HG03175 (cell line): ENCODE measurements at regions not wholly inside any gene's neighbourhood (a gene's known extent, or its start where the extent isn't known, plus 50 kb on each side); places are given as distances from the start of the nearest gene placed in this dataset.

Source experiments
- ATAC-seq: cut with Tn5 transposase; IDR thresholded peaks from one replicate; pipeline ENCODE4 v1.9.1; 2021; ENCODE audit warnings: mild to moderate bottlenecking, moderate library complexity; ENCODE audit not compliant: unreplicated experiment

- no peak for ATAC-seq
These were observed 235.4 kb downstream of the HDGFL1 start for GRCh38 chr6:22804620-22805261.

DNA sequence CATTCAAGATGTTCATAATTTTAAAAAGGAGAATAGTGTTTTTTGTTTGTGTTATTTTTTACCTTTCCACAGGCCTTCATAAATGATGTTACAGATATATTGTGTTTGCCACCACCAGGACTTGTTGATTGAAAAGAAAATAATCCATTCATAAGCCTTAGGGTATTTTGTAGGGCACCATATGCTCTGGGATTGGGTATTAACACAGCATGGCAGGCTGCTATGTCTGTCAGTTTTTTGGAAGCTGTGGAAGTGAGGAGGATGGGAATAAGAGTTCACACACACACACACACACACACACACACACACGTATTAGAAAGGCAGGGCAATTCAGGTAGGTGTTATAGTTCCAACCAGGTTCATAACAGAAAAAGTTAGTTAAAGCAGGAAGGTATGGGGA, 237.9 kb downstream of the HDGFL1 start:
- no peak for ATAC-seq

GRCh38 chr6:22807818-22808217, 238.5 kb downstream of the HDGFL1 start:
- no peak for ATAC-seq

GRCh38 chr6:22808466-22808865, 239.1 kb downstream of the HDGFL1 start:
- ATAC-seq: no peak

DNA sequence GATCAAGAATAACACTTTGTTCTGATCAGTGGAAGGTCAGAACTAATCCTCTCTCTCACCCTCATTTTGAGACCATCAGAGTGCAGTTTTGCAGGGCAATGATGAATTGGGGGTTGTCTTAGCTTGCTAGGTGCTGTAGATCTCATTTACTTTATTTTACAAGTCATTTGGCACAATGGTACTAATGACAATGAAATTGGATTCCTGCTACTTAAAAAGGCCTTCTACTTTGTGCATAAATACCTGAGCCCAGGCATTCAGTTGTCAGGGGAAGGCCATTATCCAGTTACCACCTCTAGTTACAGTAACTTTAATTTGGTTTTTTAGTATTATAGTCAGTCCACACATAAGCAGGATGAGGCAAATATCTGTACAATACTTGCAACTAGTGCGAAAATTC, 240.0 kb downstream of the HDGFL1 start:
- ATAC-seq: no peak

- ATAC-seq: no peak
These were observed 249.8 kb downstream of the HDGFL1 start for GRCh38 chr6:22819209-22819608.

DNA sequence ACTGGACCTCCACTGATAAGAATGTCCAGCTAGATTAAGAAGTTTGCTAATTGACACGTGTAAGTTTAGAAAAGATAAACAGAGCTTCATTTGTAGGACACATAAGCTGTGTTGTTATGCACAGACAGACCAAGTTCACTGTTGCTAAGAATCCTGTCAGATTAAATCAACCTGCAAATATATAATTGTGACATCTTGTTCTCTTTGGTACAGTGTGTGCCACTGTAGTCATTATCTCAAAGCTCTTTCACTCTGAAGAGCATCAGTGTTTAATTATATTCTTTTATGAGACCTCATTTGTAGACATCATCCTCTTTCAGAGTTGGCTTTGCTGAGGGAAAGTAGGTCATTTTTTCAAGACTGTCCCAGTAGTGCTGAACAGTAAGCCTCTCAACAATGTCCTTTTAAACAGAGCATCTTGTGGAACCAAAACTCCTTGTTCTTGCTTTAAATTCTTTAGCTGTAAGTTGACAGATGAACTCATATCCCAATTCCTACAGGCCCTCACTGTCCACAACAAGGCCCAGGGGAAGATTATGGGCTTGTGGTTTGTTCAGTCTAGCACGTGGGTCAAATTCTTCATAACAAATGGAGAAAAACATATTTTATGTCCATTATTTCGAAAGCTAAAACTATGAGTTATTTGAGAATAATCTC, 252.4 kb downstream of the HDGFL1 start:
- ATAC-seq: no peak

DNA sequence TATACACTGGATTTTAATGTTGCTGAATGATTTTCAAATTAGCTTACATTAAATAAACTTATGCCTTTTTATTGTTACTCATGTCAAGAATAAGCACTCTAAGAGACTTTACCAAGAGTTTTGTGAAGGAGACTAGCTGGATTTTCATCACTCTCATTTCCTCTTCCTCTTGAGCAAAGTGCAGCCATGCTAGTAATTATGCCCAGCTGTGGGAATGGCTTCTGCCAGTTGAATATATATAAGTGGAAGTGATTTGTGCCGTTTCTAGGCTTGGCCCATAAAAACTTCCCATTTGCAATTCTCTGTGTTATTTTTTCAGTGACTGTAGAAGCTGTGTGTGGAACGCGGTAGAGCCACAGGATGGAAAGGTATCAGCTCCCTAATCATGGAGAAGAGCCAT, 255.8 kb downstream of the HDGFL1 start:
- ATAC-seq: no peak

- no peak for ATAC-seq
These were observed 257.6 kb downstream of the HDGFL1 start for GRCh38 chr6:22826961-22827360.

GRCh38 chr6:22827760-22828159, 258.4 kb downstream of the HDGFL1 start:
- no peak for ATAC-seq

DNA sequence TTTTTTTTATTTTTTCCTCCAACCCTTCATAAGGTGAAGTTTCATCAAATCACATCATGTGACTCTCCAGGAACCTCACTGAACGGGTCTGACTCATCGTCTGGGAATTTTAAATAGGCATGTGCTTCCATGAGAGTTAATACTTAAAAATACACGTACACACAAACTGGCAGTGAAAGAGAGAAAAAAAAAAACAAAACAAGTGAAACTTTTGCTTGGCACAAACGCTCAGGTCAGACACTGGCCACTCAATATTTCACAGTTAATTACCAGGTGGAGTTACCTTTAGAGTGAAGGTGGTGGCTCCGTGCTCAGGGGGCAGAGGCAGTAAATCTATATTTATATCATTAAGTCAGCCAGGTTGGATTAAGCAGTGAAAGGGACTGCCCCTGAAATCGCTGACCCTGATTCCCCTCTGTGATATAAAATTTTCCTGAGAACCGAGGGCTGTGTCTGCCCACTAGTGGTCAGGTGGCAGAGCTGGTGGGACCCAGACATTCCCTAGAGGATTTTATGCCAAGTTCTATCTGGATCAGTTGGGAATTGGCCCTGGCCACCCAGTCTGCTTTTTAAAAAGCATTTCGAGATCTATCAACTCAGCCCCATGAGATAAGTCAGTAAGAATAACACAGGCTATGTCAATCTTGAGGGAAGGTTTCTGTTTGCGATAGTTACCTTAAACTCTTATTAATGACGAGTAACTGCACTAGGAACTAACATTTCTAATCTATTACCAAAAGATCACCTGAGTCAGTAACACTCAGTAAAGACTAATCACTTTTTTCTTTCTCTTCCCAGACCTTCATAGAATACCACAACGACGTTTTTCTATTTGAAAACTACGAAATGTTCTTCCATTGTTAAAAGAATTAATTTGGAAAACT, 259.1 kb downstream of the HDGFL1 start:
- no peak for ATAC-seq

DNA sequence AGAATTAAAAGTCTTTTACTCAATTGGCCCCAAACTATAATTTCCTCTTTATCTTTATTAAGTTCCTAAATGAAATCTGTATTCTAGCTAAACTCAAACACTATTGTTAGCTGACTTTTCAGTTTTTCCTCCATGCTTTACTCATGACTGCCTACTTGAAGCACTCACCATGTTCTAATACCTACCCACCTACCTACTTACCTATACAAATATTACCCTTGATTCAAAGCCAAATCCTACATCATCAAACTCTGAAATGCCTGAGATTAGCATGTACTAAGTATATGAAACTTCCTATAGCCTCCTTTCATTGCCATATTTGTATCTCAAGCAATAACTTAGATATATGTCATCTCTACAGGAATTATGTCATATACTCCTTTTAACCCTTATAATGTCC, 259.7 kb downstream of the HDGFL1 start:
- ATAC-seq: no peak

GRCh38 chr6:22830463-22830862, 261.1 kb downstream of the HDGFL1 start:
- no peak for ATAC-seq

GRCh38 chr6:22833191-22833590, 263.8 kb downstream of the HDGFL1 start:
- no peak for ATAC-seq

- ATAC-seq: no peak
These were observed 269.0 kb downstream of the HDGFL1 start for GRCh38 chr6:22838345-22838744.

DNA sequence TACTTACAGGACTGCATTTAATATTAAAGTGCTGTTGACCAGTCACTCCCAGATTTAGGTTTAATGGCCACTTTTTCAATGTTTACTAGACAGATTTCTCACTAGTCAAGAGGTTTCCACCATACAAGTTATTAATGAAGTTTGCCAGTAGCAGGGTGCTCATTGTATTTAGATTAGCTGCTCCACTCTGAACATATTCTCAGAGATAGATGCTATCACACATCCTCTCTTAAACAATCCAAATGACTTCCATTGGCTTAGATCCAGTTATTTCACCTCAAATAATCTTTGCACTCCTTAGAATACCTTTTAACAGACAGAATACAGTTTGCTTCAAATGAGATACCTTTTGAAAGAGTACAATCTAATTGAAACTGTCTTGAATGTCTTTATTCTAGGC, 276.1 kb downstream of the HDGFL1 start:
- no peak for ATAC-seq

DNA sequence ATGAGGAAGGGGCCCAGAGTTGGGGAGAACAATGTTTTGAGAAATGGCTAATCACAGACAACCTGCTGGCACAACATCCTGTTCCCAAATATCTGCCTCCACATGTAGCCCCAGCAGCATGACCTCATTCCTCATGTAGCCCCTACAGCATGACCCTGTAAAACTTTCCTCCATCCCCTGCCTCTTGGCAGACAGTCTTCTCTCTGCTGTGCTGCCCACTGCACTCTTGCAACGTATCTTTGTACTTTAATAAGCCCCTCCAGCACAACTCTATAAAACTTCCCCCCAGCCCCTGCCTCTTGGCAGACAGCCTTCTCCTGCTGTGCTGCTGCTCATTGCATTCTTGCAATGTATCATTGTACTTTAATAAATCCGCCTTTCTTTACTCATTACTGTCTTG, 278.8 kb downstream of the HDGFL1 start:
- no peak for ATAC-seq

- no peak for ATAC-seq
These were observed 280.6 kb downstream of the HDGFL1 start for GRCh38 chr6:22849921-22850320.

DNA sequence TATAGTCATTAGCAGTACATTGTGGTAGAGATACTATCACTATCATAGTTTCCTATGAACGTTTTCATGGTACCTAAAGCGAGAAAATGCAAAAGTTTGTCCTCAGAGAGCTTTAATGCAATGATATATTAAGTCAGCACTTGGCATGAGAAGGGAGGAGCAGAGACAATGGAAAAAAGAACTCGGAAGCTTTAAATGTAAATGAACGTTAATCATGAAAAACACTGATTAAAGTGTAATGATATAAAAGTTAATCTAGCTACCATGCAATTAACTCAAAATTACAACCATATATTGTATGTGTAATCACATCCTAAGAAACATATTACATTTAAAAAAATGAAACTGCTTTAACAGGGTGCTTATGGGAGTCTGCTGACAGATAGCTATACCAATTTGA, 282.7 kb downstream of the HDGFL1 start:
- no peak for ATAC-seq

DNA sequence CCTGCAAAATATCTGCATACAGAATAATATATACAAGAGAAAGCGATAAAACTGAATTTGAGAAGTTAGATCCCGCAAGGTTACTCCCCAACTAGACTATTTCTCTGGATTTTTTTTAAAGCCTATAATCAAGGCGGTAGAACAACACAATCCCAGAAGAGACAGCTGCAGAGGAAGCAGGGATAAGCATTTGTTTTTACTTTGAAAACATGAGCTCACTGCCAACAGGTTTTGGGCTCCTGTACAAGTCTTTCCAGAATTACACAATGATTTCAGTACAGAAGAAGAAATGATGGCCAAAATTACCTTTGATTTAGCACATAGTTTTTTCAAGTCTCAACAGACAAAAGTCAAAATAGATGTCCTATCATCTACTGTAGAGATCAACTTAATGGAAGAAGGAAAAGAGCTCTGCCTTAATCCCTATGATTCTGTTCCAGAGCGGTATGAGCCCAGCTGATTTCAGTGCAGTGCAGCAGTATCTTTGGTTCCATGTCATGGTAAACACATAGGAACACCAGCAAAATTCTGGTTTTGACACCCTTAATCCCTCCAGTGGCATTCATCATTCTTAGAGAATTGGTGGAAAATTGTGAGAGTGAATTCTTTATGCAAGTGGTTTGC, 304.3 kb downstream of the HDGFL1 start:
- ATAC-seq: no peak

DNA sequence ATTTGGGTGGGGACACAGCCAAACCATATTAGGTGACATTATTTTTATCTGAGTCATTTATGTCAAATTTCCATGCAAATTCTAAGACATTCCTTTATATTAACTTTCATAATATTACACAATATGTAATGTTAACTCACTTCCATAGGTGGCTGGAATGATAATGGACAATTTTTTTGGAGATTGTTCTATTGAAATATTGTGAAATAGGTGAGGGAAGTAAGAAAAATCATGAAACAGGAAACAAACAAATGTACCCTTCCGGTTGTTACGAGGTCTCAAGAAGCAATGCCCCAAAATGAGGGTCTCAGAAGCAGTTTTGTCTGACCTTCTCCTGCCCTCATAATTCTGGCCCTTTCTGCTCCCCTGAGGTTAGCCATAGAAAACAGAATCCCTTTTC, 306.5 kb downstream of the HDGFL1 start:
- no peak for ATAC-seq

- no peak for ATAC-seq
These were observed 308.9 kb downstream of the HDGFL1 start for GRCh38 chr6:22878324-22878701.
